ENCODE measurements at regions not wholly inside any gene's neighbourhood (a gene's known extent, or its start where the extent isn't known, plus 50 kb on each side); places are given as distances from the start of the nearest gene placed in this dataset.
A peak's percentile ranks its signal among the peaks of the same experiment; 100 is the strongest.
"Not testable (repeated sequence)": the region's sequence is repeated elsewhere in the genome, so short reads cannot be mapped to it uniquely, and the experiment has no call there.

- DNase-seq (ENCODE audit: low spot score) (no peak), ATAC-seq (ENCODE audit: low FRiP score) (no peak)
- TF ChIP-seq, protein P1, sequence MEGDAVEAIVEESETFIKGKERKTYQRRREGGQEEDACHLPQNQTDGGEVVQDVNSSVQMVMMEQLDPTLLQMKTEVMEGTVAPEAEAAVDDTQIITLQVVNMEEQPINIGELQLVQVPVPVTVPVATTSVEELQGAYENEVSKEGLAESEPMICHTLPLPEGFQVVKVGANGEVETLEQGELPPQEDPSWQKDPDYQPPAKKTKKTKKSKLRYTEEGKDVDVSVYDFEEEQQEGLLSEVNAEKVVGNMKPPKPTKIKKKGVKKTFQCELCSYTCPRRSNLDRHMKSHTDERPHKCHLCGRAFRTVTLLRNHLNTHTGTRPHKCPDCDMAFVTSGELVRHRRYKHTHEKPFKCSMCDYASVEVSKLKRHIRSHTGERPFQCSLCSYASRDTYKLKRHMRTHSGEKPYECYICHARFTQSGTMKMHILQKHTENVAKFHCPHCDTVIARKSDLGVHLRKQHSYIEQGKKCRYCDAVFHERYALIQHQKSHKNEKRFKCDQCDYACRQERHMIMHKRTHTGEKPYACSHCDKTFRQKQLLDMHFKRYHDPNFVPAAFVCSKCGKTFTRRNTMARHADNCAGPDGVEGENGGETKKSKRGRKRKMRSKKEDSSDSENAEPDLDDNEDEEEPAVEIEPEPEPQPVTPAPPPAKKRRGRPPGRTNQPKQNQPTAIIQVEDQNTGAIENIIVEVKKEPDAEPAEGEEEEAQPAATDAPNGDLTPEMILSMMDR (IDR thresholded peaks at IDR 0.05): no peak
Measured at GRCh38 chr12:102305486-102305885, 107.9 kb upstream of the PMCH start.

DNA sequence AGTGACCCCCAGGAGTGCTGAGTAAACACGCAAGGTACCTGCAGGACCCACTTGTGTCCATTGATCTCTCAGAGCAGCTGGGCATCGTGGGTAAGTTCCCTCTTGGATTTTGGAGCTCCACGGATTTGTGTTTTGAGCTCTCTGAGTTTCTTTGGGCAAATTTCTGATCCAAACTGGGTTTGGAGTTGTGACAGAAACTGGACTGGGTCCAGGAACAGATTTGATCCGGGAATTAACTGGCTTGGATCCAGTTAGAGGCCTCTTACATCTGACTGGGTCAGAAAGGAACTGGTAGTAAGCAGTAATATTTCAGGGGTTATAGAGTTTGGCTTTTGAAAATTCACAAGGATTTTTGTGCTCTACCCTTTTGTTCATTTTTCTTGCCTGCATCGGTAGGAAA is 107.0 kb upstream of the PMCH start:
- not testable (repeated sequence) for ATAC-seq (ENCODE audit: low FRiP score); DNase-seq (ENCODE audit: low spot score)

GRCh38 chr12:102302553-102302952 is 104.9 kb upstream of the PMCH start:
- DNase-seq (ENCODE audit: low spot score) (no peak), ATAC-seq (ENCODE audit: low FRiP score) (no peak)
- TF ChIP-seq, protein P1 (IDR thresholded peaks at IDR 0.05): no peak

GRCh38 chr12:102301547-102301946 is 103.9 kb upstream of the PMCH start:
- no peak for DNase-seq (ENCODE audit: low spot score)
- ATAC-seq (ENCODE audit: low FRiP score): no peak
- TF ChIP-seq, protein P1 (IDR thresholded peaks at IDR 0.05): no peak

DNA sequence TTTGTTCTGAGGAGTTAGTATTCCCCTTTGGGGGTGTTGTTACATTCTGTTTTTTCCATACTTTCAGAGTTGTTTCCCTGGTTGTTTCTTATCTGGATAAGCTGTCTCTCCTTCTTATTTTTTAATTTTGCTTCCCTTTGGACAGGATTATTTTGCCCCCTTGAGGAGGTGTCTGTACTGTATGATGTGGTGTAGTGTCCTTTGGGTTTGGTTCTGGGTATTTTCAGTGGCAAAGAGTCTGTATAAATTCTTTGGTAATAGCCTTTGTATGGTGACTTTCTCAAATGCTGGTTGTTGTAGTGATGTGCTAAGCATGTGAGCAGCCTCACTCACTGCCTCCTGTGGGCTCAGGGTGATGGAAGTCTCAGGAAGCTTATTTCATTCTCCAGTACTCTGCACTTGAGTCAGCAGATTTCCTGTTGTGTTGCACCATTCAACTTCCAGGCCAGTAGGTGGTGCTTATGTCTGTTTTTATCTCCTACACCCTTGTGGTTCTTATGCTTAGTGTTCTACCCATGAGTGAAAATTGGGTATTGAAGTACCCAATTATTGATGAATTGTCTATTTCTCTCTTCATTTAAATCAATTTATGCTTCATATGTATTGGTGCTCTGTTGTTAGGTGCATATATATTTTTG is 103.3 kb upstream of the PMCH start:
- TF ChIP-seq, protein P1 (IDR thresholded peaks at IDR 0.05): no peak
- ATAC-seq (ENCODE audit: low FRiP score): no peak
- no peak for DNase-seq (ENCODE audit: low spot score)

GRCh38 chr12:102299731-102300130 is 102.1 kb upstream of the PMCH start:
- TF ChIP-seq, protein P1 (IDR thresholded peaks at IDR 0.05): no peak
- no peak for DNase-seq (ENCODE audit: low spot score)

GRCh38 chr12:102298022-102298421 is 100.4 kb upstream of the PMCH start:
- TF ChIP-seq, protein P1 (IDR thresholded peaks at IDR 0.05): no peak
- ATAC-seq (ENCODE audit: low FRiP score) (peak; percentile 97), DNase-seq (ENCODE audit: low spot score) (no peak)

More at GRCh38 chr12:102299731-102300130, 102.1 kb upstream of the PMCH start:
- ATAC-seq (ENCODE audit: low FRiP score): no peak

Measured in omental fat pad (tissue), 3 donors.